HCT116 (cell line): ENCODE measurements at regions not wholly inside any gene's neighbourhood (a gene's known extent, or its start where the extent isn't known, plus 50 kb on each side); places are given as distances from the start of the nearest gene placed in this dataset.
"Not testable (repeated sequence)": the region's sequence is repeated elsewhere in the genome, so short reads cannot be mapped to it uniquely, and the experiment has no call there.

Experiments used
- ATAC-seq: fragments of 200-7000 bp; cut with Tn5 transposase; 2 replicates; pipeline ENCODE4 v1.9.1; 2020; ENCODE audit warnings: mild to moderate bottlenecking, moderate library complexity
- BruUV-seq: library from RNA; stranded (reverse); fragments of 400-500 nt; replicated peaks from 2 replicates; lab custom pipeline; 2021; lab: Mats Ljungman, UMichigan
- CTCF ChIA-PET: fragments of 300-600 bp; sonication (Branson Sonifier 250); formaldehyde crosslinking; loops from one replicate; lab custom pipeline; 2021; ENCODE audit warnings: antibody characterized with exemption; lab: Charles Lee
- POLR2A ChIA-PET: fragments of 300-600, 350-600 bp; sonication (Branson Sonifier 250); formaldehyde crosslinking; loops from one replicate; lab custom pipeline; 2021; ENCODE audit warnings: antibody characterized with exemption; lab: Charles Lee
- RAD21 ChIA-PET, 2 experiments: fragments of 300-600 bp; sonication (Branson Sonifier 250); formaldehyde crosslinking; loops; one replicate each; lab custom pipeline; 2023; ENCODE audit warnings: low total read pairs in 2 of 2; ENCODE audit not compliant: uncharacterized antibody in 2 of 2, unreplicated experiment in 2 of 2, low non-redundant PET in 1 of 2; lab: Charles Lee
- DNase-seq: peaks from one replicate; pipeline ENCODE4 v3.0.0-alpha.2; 2010; ENCODE audit warnings: low read depth, low spot score
- H2AFZ ChIP-seq: fragments of 200-600 bp; shearing (Covaris generic), sonication (generic); 2 replicates; pipeline ENCODE4 v1.6.1; 2017; ENCODE audit warnings: low read depth, mixed run types, mixed read lengths, antibody characterized with exemption, low read length; ENCODE audit not compliant: poor library complexity, severe bottlenecking
- H3K27ac ChIP-seq: 2 replicates; pipeline ENCODE4 v1.5.1; 2012; ENCODE audit warnings: low read depth, low read length
- H3K27me3 ChIP-seq: fragments of 200-600 bp; sonication (generic); 2 replicates; pipeline ENCODE4 v1.6.1; 2016; ENCODE audit warnings: mixed run types, low read length, mixed read lengths; ENCODE audit not compliant: insufficient read depth
- H3K36me3 ChIP-seq, 2 experiments: fragments of 200-500 bp in 1 of 2; fragments of 200-600 bp in 1 of 2; sonication (Bioruptor generic) in 1 of 2; sonication (generic) in 1 of 2; 2 replicates each; pipeline versions ENCODE4 v1.5.1 to v1.6.1; 2014 to 2016; ENCODE audit warnings: low read length in 2 of 2, inconsistent platforms in 1 of 2, mixed read lengths in 1 of 2, mixed run types in 1 of 2; ENCODE audit not compliant: insufficient read depth in 2 of 2, control insufficient read depth in 1 of 2
- H3K4me1 ChIP-seq, 2 experiments: fragments of 200-600 bp in 1 of 2; sonication (generic) in 1 of 2; 2 replicates each; pipeline versions ENCODE4 v1.5.1 to v1.6.1; 2012 to 2017; ENCODE audit warnings: low read length in 2 of 2, inconsistent platforms in 1 of 2, mild to moderate bottlenecking in 1 of 2, mixed read lengths in 1 of 2, mixed run types in 1 of 2, moderate library complexity in 1 of 2; ENCODE audit not compliant: insufficient read depth in 2 of 2, control insufficient read depth in 1 of 2
- H3K4me2 ChIP-seq: fragments of 200-600 bp; sonication (generic); 2 replicates; pipeline ENCODE4 v1.6.1; 2017; ENCODE audit warnings: mixed run types, low read length, mixed read lengths
- H3K4me3 ChIP-seq, 2 experiments: fragments of 200-600 bp in 1 of 2; sonication (generic) in 1 of 2; replicated peaks in 1 of 2; 2 replicates each; pipeline ENCODE4 v1.5.1; 2011 to 2016; ENCODE audit warnings: low read length in 2 of 2, control low read depth in 1 of 2, low read depth in 1 of 2, mild to moderate bottlenecking in 1 of 2, mixed read lengths in 1 of 2, mixed run types in 1 of 2
- H3K79me2 ChIP-seq: fragments of 200-600 bp; sonication (generic); 2 replicates; pipeline ENCODE4 v1.6.1; 2017; ENCODE audit warnings: mild to moderate bottlenecking, mixed run types, low read length, moderate library complexity, mixed read lengths; ENCODE audit not compliant: insufficient read depth
- H3K9ac ChIP-seq: fragments of 200-600 bp; sonication (generic); 2 replicates; pipeline ENCODE4 v1.6.1; 2016; ENCODE audit warnings: low read length, mixed read lengths
- H3K9me2 ChIP-seq: fragments of 200-600 bp; sonication (generic), shearing (Covaris generic); 2 replicates; pipeline ENCODE4 v1.6.1; 2017; ENCODE audit warnings: mixed run types, mild to moderate bottlenecking, moderate library complexity; ENCODE audit not compliant: insufficient read depth
- H3K9me3 ChIP-seq, 2 experiments: fragments of 200-500 bp in 1 of 2; fragments of 200-600 bp in 1 of 2; sonication (Bioruptor generic) in 1 of 2; sonication (generic) in 1 of 2; 2 replicates each; pipeline ENCODE4 v1.6.1; 2014 to 2017; ENCODE audit warnings: low read length in 2 of 2, mixed read lengths in 2 of 2, inconsistent platforms in 1 of 2, low read depth in 1 of 2, mild to moderate bottlenecking in 1 of 2, mixed run types in 1 of 2, moderate library complexity in 1 of 2; ENCODE audit not compliant: control insufficient read depth in 1 of 2, insufficient read depth in 1 of 2
- H4K20me1 ChIP-seq: fragments of 200-600 bp; sonication (generic), shearing (Covaris generic); 2 replicates; pipeline ENCODE4 v1.6.1; 2017; ENCODE audit warnings: mixed run types, mild to moderate bottlenecking, moderate library complexity; ENCODE audit not compliant: insufficient read depth
- ATF3 ChIP-seq: IDR thresholded peaks from 2 replicates; pipeline ENCODE4 v1.6.1; 2012
- RAD21 ChIP-seq: IDR thresholded peaks from 2 replicates; pipeline ENCODE4 v1.6.1; 2012; ENCODE audit warnings: low read depth, mild to moderate bottlenecking
- intact Hi-C: fragments of 100-400 bp; cut with micrococcal nuclease; formaldehyde crosslinking; loops from 2 replicates; pipeline ENCODE4 v1.10.0; 2022

DNA sequence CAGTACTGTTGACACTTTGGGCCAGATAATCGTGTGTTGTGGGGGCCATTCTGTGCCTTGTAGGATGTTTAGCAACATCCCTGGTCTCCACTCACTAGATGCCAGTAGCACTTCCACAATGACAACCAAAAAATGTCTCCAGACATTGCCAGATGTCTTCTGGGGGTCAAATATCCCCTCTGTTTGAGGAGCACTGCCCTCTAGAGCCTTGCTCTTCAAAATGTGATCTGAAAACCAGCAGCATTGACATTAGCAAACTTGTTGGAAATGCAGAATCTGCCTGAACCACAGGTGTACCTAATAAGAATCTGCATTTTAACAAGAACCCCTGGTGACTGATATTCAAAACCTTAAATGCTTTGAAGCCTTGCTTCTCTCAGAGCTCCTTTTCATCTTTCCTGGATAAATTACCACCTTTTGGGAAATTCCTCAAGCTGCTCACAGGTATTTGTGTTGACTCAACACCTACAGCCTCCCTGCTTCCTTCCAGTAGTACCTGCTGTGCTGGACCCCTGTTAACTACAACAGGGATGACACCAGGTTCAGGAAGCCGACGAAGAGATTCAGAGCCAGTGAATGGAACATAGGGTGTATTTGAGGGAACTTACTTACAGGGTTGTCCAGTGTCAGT, 459.0 kb upstream of the NR3C2 start:
- Histone ChIP-seq H3K27ac (no peak overlapping the region), H3K9me3 (no peaks in the 10 kb centered on the region; a peak in 1 of 4 replicates), H4K20me1 (no peaks in the 10 kb centered on the region), H3K4me1 (no peaks in the 10 kb centered on the region), H3K4me2 (no peak overlapping the region), H3K4me3 (no peak overlapping the region), H3K36me3 (no peaks in the 10 kb centered on the region), H3K9me2 (no peaks in the 10 kb centered on the region), H3K79me2 (no peaks in the 10 kb centered on the region)
- BruUV-seq = no TSS peak
- POLR2A ChIA-PET = no interaction called here
- CTCF ChIA-PET = no interaction called here
- TF ChIP-seq RAD21 (0 out of 2 replicates have a peak, but pooled peaks have one; percentile 4), ATF3 (no peak)
- TF ChIP-seq, all 23 proteins: peak for 1
- no peak for ATAC-seq
- Histone ChIP-seq H3K9ac (no peak overlapping the region), H2AFZ (no peak overlapping the region), H3K27me3 (no peaks in the 10 kb centered on the region)
- intact Hi-C loops = no loop called here
- RAD21 ChIA-PET = no interaction called here
- DNase-seq = no peak

DNA sequence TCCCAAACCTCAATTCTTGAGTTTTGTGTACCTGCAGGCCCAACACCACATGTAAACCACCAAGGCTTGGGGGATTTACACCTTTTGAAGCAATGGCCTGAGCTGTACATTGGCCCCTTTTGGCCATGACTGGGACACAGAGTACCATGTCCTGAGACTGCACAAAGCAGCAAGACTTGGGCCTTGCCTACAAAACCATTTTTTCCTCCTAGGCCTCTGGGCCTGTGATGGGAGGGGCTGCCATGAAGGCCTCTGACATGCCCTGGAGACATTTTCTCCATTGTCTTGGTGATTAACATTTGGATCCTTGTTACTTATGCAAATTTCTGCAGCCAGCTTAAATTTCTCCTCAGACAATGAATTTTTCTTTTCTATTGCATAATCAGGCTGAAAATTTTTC, 455.9 kb upstream of the NR3C2 start:
- H3K27ac ChIP-seq, H3K79me2 ChIP-seq, H3K9me3 ChIP-seq, RAD21 ChIA-PET, H2AFZ ChIP-seq, H3K9ac ChIP-seq, ATAC-seq, POLR2A ChIA-PET, H3K27me3 ChIP-seq, BruUV-seq, H3K4me1 ChIP-seq, H3K9me2 ChIP-seq, H3K4me2 ChIP-seq, H3K4me3 ChIP-seq, CTCF ChIA-PET, H4K20me1 ChIP-seq, H3K36me3 ChIP-seq, DNase-seq, intact Hi-C loops: not testable (repeated sequence)
